K562 (cell line): ENCODE measurements at regions not wholly inside any gene's neighbourhood (a gene's known extent, or its start where the extent isn't known, plus 50 kb on each side); places are given as distances from the start of the nearest gene placed in this dataset.

Experiments used
- CEBPG ChIP-seq, 3 experiments: fragments of 200-800 bp in 1 of 3; sonication (Bioruptor generic) in 1 of 3; sonication (generic) in 1 of 3; formaldehyde crosslinking in 1 of 3; IDR thresholded peaks in 2 of 3; conservative IDR thresholded peaks in 1 of 3; 2 replicates each; pipeline versions ENCODE4 v1.6.1 to v1.8.0; 2016 to 2022; ENCODE audit warnings: missing compliant biosample characterization in 2 of 3, missing genetic modification characterization in 2 of 3, mild to moderate bottlenecking in 1 of 3, missing genetic modification reagents in 1 of 3
- CREB3L1 ChIP-seq: fragments of 450-650 bp; IDR thresholded peaks from 2 replicates; pipeline ENCODE4 v1.6.1; 2014; ENCODE audit warnings: low read depth, mild to moderate bottlenecking, moderate library complexity, borderline replicate concordance
- FOS ChIP-seq: IDR thresholded peaks from 3 replicates; pipeline ENCODE4 v1.6.1; 2011; ENCODE audit not compliant: insufficient read length; ENCODE audit errors: extremely low read depth
- HMGN3 ChIP-seq: IDR thresholded peaks from 2 replicates; pipeline ENCODE4 v1.6.1; 2011; ENCODE audit warnings: borderline replicate concordance, low read depth, mild to moderate bottlenecking, mixed read lengths, low read length; ENCODE audit not compliant: insufficient read length; ENCODE audit errors: extremely low read depth
- NCOA1 ChIP-seq: fragments of 450-650 bp; IDR thresholded peaks from 2 replicates; pipeline ENCODE4 v1.6.1; 2016; ENCODE audit warnings: low read depth
- POLR2AphosphoS5 ChIP-seq: IDR thresholded peaks from 2 replicates; pipeline ENCODE4 v1.6.1; 2011; ENCODE audit warnings: mild to moderate bottlenecking, low read depth, low read length, moderate library complexity; ENCODE audit not compliant: control insufficient read depth, insufficient read depth
- SIN3A ChIP-seq, 2 experiments: fragments of 150-350 bp in 1 of 2; IDR thresholded peaks; 2 replicates each; pipeline ENCODE4 v1.6.1; 2011 to 2016; ENCODE audit warnings: borderline replicate concordance in 2 of 2, low read depth in 2 of 2, low read length in 2 of 2, mild to moderate bottlenecking in 2 of 2, moderate library complexity in 2 of 2; ENCODE audit not compliant: control insufficient read depth in 1 of 2
- ZNF143 ChIP-seq: sonication (generic); formaldehyde crosslinking; IDR thresholded peaks from 2 replicates; pipeline ENCODE4 v1.9.0; 2022; ENCODE audit warnings: mild to moderate bottlenecking, missing genetic modification reagents

GRCh38 chr6:135759831-135760230, 91.7 kb upstream of the PDE7B start:
- TF ChIP-seq SIN3A (IDR thresholded peaks at IDR 0.05; ENCODE audit: borderline replicate concordance in 2 of 2, control insufficient read depth in 1 of 2, low read depth in 2 of 2, low read length in 2 of 2) (no peak), CEBPG (CRISPR knock-in tag; IDR thresholded peaks at IDR 0.05) (no peak), CEBPG (tag; conservative IDR thresholded peaks at IDR 0.05 in 1 of 2, IDR thresholded peaks at IDR 0.05 in 1 of 2) (no peak), POLR2AphosphoS5 (no peak), FOS (no peak), HMGN3 (no peak), NCOA1 (no peak), ZNF143 (CRISPR knock-in tag) (no peak), CREB3L1 (no peak)
